AG10803 (cell line): ENCODE measurements at regions not wholly inside any gene's neighbourhood (a gene's known extent, or its start where the extent isn't known, plus 50 kb on each side); places are given as distances from the start of the nearest gene placed in this dataset.
"Not testable (repeated sequence)": the region's sequence is repeated elsewhere in the genome, so short reads cannot be mapped to it uniquely, and the experiment has no call there.

Experiments used
- DNase-seq: peaks from one replicate; pipeline ENCODE4 v3.0.0; 2010; ENCODE audit warnings: low read depth
- H3K4me3 ChIP-seq: 2 replicates; pipeline ENCODE4 v1.5.1; 2011; ENCODE audit warnings: mild to moderate bottlenecking, low read length, control low read depth
- TF ChIP-seq, protein P1 (sequence below): conservative IDR thresholded peaks from 2 replicates; pipeline ENCODE4 v1.5.1; 2011; ENCODE audit warnings: mild to moderate bottlenecking, low read length, control low read depth, inconsistent platforms

DNA sequence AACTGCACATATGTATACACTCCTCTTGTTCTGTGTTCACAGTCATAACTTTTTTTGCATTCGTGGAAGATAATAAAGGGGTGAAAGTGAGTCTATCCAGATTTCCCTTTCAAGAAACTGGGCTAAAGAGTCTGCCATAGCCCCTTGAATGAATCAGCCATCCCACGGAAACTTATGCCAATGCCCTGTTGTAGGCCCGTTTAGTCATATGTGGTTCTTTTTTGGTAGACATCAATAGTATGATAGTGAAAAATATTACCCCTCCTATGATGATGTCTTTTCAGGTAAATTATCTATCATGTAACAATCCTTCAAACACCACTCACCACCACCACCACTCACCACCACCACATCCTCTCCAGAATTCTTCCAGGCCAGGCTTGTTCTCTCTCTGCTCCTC is 99.9 kb upstream of the MYLIP start:
- no peak overlapping the region for H3K4me3 ChIP-seq
- no peak for DNase-seq
- TF ChIP-seq, protein P1, sequence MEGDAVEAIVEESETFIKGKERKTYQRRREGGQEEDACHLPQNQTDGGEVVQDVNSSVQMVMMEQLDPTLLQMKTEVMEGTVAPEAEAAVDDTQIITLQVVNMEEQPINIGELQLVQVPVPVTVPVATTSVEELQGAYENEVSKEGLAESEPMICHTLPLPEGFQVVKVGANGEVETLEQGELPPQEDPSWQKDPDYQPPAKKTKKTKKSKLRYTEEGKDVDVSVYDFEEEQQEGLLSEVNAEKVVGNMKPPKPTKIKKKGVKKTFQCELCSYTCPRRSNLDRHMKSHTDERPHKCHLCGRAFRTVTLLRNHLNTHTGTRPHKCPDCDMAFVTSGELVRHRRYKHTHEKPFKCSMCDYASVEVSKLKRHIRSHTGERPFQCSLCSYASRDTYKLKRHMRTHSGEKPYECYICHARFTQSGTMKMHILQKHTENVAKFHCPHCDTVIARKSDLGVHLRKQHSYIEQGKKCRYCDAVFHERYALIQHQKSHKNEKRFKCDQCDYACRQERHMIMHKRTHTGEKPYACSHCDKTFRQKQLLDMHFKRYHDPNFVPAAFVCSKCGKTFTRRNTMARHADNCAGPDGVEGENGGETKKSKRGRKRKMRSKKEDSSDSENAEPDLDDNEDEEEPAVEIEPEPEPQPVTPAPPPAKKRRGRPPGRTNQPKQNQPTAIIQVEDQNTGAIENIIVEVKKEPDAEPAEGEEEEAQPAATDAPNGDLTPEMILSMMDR: no peak

DNA sequence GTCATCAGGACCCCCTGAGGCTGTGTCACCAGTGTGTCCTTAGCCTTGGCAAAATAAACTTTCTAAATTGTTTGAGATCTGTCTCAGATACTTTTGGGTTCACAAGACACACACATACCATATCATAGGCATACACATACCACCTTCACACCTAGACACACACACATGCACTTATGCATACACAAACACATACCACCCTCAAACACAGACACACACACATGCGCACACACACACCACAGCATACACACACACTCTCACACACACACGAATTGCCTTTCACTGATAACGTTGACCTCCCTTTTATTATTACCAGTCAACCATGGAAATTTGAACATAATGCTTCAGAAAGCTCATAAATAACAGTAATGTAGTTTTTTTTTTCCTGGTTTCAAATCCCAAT is 108.6 kb upstream of the MYLIP start:
- no peak for DNase-seq
- H3K4me3 ChIP-seq: no peak overlapping the region
- TF ChIP-seq, protein P1: no peak

DNA sequence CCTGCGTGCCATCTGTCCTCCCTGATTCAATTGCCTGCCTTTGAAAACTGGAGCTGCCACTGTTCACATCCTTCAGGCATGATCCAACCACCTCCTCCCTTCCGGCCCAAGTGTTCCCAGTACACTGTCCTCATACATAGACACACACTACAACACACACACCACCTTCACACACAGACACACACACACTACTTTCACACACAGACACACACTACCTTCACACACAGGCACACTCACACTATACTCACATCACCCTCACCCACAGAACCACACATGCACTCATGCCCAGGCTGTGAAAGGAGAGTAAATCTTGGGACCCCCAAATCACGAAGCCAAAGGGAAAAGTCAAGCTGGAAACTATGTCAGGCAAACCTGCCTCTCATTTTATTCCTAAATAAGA is 109.4 kb upstream of the MYLIP start:
- no peak overlapping the region for H3K4me3 ChIP-seq
- TF ChIP-seq, protein P1: no peak
- no peak for DNase-seq

DNA sequence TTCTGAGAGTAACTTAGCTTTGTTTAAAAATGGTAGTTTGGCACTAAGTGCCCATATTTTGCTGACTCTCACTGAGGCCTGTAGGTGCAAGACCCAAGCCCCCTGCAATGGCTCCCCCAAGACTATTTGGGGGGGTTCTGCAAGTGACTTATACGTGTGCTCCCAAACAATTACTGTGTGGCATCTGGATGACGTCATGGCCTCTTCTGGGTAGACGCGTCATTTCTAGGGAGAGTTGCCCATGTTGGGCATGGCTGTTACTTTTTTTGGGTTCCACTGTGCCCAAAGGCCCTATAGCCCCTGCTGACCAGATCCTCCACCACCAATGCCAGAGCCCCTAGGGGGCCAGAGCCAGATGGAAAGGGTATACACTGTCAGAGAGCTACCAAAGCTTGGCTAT is 110.3 kb upstream of the MYLIP start:
- no peak for DNase-seq
- TF ChIP-seq, protein P1: no peak
- H3K4me3 ChIP-seq: no peak overlapping the region

- H3K4me3 ChIP-seq, DNase-seq: not testable (repeated sequence)
Observed at GRCh38 chr6:16014325-16014724, 114.6 kb upstream of the MYLIP start.

GRCh38 chr6:16007146-16007545 is 121.7 kb upstream of the MYLIP start:
- TF ChIP-seq, protein P1: no peak
- no peak for DNase-seq
- no peak overlapping the region for H3K4me3 ChIP-seq

DNA sequence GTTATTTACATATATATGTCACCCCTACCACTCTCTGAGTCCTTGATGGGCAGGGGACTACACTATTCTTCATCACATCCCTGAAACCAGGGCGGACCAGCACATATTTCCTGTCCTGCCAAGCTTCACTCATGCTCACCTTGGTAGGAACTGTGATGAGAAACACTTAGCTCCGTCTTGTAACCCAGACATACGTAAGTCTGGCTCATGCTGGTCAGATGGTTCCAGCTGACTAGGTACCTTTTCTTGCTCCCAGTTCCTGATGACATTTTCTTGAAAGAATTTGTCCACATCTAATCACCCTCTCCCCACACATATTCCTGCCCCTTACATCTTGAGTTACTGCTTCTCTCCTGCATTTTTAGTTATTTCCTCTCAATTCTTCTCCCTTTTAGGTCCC is 122.2 kb upstream of the MYLIP start:
- DNase-seq: no peak
- H3K4me3 ChIP-seq: no peak overlapping the region
- TF ChIP-seq, protein P1: no peak
